Testis (tissue), 2 donors: ENCODE measurements at regions not wholly inside any gene's neighbourhood (a gene's known extent, or its start where the extent isn't known, plus 50 kb on each side); places are given as distances from the start of the nearest gene placed in this dataset.

Experiments used
- DNase-seq: peaks from one replicate; pipeline ENCODE4 v3.0.0-alpha.2; 2019
- H3K27ac ChIP-seq, 2 donors: fragments of 200-600 bp; sonication (generic); one replicate each; pipeline ENCODE4 v1.5.1; 2019
- H3K27me3 ChIP-seq: fragments of 200-600 bp; sonication (generic); one replicate; pipeline ENCODE4 v1.5.1; 2019
- H3K36me3 ChIP-seq: fragments of 200-600 bp; sonication (generic); one replicate; pipeline ENCODE4 v1.5.1; 2017; ENCODE audit warnings: low read depth; ENCODE audit errors: missing control alignments
- H3K4me1 ChIP-seq: fragments of 200-600 bp; sonication (generic); one replicate; pipeline ENCODE4 v1.5.1; 2019
- H3K4me3 ChIP-seq, 2 donors: fragments of 200-600 bp; sonication (generic); one replicate each; pipeline ENCODE4 v1.5.1; 2017 to 2019
- H3K9me3 ChIP-seq: fragments of 200-600 bp; sonication (generic); one replicate; pipeline ENCODE4 v1.5.1; 2017
- POLR2A ChIP-seq: fragments of 450-650 bp; IDR thresholded peaks from one replicate; pipeline ENCODE4 v1.6.1; 2017; ENCODE audit warnings: antibody characterized with exemption, mild to moderate bottlenecking, moderate library complexity
- WGBS, 2 donors: methylation state at CpG; one replicate each; pipeline ENCODE4 v1.1.5; 2018; 5-methylcytosine and 5-hydroxymethylcytosine counted together
- intact Hi-C: fragments of 100-400 bp; cut with DNase I; formaldehyde crosslinking; loops from one replicate; pipeline ENCODE4 v1.15.1; 2023; ENCODE audit warnings: low total_unique reads
- TF ChIP-seq, protein P1 (sequence below), 3 experiments: fragments of 450-650 bp in 2 of 3; fragments of 200-600 bp in 1 of 3; sonication (generic) in 1 of 3; IDR thresholded peaks; one replicate each; pipeline ENCODE4 v1.5.1; 2016 to 2019; ENCODE audit warnings: antibody characterized with exemption in 3 of 3, mild to moderate bottlenecking in 2 of 3, moderate library complexity in 1 of 3

DNA sequence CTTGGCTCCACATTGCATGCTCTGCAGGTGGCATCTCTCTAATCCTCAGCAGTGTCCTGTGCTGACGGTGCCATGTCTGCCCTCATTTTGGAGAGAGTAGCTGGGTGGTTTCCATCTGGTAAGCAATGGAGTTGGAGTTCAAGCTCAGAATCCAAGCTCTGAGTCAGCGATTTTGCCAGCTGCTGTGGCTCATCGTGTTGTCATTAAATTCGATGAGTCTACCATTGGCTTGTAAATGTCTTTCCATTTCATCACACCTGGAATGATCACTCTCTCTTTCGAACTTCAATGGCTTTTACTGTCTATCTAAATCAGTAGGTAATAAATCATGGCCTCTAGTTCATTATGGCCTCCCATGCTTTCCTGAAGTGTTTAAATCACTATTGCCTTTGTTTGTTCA, 378.5 kb upstream of the TSHZ2 start:
- Histone ChIP-seq H3K27ac (no peak overlapping the region), H3K4me1 (no peaks in the 10 kb centered on the region), H3K27me3 (no peaks in the 10 kb centered on the region), H3K36me3 (no peaks in the 10 kb centered on the region), H3K9me3 (no peaks in the 10 kb centered on the region), H3K4me3 (no peak overlapping the region)
- TF ChIP-seq, protein P1, sequence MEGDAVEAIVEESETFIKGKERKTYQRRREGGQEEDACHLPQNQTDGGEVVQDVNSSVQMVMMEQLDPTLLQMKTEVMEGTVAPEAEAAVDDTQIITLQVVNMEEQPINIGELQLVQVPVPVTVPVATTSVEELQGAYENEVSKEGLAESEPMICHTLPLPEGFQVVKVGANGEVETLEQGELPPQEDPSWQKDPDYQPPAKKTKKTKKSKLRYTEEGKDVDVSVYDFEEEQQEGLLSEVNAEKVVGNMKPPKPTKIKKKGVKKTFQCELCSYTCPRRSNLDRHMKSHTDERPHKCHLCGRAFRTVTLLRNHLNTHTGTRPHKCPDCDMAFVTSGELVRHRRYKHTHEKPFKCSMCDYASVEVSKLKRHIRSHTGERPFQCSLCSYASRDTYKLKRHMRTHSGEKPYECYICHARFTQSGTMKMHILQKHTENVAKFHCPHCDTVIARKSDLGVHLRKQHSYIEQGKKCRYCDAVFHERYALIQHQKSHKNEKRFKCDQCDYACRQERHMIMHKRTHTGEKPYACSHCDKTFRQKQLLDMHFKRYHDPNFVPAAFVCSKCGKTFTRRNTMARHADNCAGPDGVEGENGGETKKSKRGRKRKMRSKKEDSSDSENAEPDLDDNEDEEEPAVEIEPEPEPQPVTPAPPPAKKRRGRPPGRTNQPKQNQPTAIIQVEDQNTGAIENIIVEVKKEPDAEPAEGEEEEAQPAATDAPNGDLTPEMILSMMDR (IDR thresholded peaks at IDR 0.05) = no peak
- no peak for TF ChIP-seq POLR2A
- WGBS, 2 donors = 65 to 71% methylated on average over 5 of the region's 5 CpGs
- DNase-seq = no peak
- intact Hi-C loops = no loop called here

- 90 to 92% methylated on average over 3 of the region's 3 CpGs for WGBS, 2 donors
- Histone ChIP-seq H3K27ac (no peak overlapping the region), H3K36me3 (no peaks in the 10 kb centered on the region), H3K9me3 (no peaks in the 10 kb centered on the region), H3K4me3 (no peak overlapping the region), H3K4me1 (no peaks in the 10 kb centered on the region), H3K27me3 (no peaks in the 10 kb centered on the region)
- no peak for DNase-seq
- no peak for TF ChIP-seq POLR2A
- TF ChIP-seq, protein P1 (IDR thresholded peaks at IDR 0.05) = no peak
- intact Hi-C loops = no loop called here
Measured at GRCh38 chr20:52592567-52592966, 379.6 kb upstream of the TSHZ2 start.

DNA sequence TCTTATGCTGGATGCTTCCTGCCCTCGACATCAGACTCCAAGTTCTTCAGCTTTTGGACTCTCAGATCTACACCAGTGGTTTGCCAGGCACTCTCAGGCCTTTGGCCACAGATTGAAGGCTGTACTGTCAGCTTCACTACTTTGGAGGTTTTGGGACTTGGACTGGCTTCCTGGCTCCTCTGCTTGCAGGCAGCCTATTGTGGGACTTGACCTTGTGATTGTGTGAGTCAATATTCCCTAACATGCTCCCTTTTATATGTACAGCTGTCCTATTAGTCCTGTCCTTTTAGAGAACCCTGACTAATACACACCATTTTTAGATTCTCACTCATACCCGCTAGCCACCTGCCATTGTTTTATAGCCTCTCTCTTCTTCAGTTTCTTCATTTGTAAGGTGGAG, 382.1 kb upstream of the TSHZ2 start:
- Histone ChIP-seq H3K27me3 (no peaks in the 10 kb centered on the region), H3K36me3 (no peaks in the 10 kb centered on the region), H3K27ac (no peak overlapping the region), H3K4me1 (no peaks in the 10 kb centered on the region), H3K4me3 (no peak overlapping the region), H3K9me3 (no peaks in the 10 kb centered on the region)
- no peak for DNase-seq
- 83 to 92% methylated on average over 2 of the region's 2 CpGs for WGBS, 2 donors
- TF ChIP-seq, protein P1 (IDR thresholded peaks at IDR 0.05) = no peak
- no peak for TF ChIP-seq POLR2A
- intact Hi-C loops = no loop called here

- H3K27ac ChIP-seq = no peak overlapping the region
- H3K27me3 ChIP-seq = no peaks in the 10 kb centered on the region
- DNase-seq = no peak
- H3K4me3 ChIP-seq = no peak overlapping the region
- H3K9me3 ChIP-seq = no peaks in the 10 kb centered on the region
- no peaks in the 10 kb centered on the region for H3K36me3 ChIP-seq
- TF ChIP-seq, protein P1 (IDR thresholded peaks at IDR 0.05) = no peak
- no peak for TF ChIP-seq POLR2A
- intact Hi-C loops = no loop called here
- 80 to 83% methylated on average over 3 of the region's 3 CpGs for WGBS, 2 donors
- H3K4me1 ChIP-seq = no peaks in the 10 kb centered on the region
Measured at GRCh38 chr20:52589251-52589812, 382.8 kb upstream of the TSHZ2 start.

GRCh38 chr20:52586660-52587059, 385.5 kb upstream of the TSHZ2 start:
- no peak for DNase-seq
- intact Hi-C loops = no loop called here
- no peaks in the 10 kb centered on the region for H3K4me1 ChIP-seq
- H3K27ac ChIP-seq = no peak overlapping the region
- TF ChIP-seq, protein P1 (IDR thresholded peaks at IDR 0.05) = no peak
- TF ChIP-seq POLR2A = no peak
- no peaks in the 10 kb centered on the region for H3K27me3 ChIP-seq
- no peak overlapping the region for H3K4me3 ChIP-seq
- no peaks in the 10 kb centered on the region for H3K36me3 ChIP-seq
- H3K9me3 ChIP-seq = no peaks in the 10 kb centered on the region
